KMS-11 (cell line): ENCODE measurements at regions not wholly inside any gene's neighbourhood (a gene's known extent, or its start where the extent isn't known, plus 50 kb on each side); places are given as distances from the start of the nearest gene placed in this dataset.

ENCODE experiments used
- H2AFZ ChIP-seq: fragments of 200-600 bp; sonication (generic); 2 replicates; pipeline ENCODE4 v1.6.1; 2016; ENCODE audit warnings: antibody characterized with exemption, mixed run types, low read depth
- H3K27ac ChIP-seq: fragments of 200-600 bp; sonication (generic); 2 replicates; pipeline ENCODE4 v1.6.1; 2016; ENCODE audit warnings: mild to moderate bottlenecking, mixed run types
- H3K27me3 ChIP-seq: fragments of 200-600 bp; sonication (generic); 2 replicates; pipeline ENCODE4 v1.6.1; 2017; ENCODE audit warnings: mild to moderate bottlenecking, low read depth, mixed run types, moderate library complexity; ENCODE audit not compliant: insufficient read depth
- H3K36me3 ChIP-seq: fragments of 200-600 bp; sonication (generic); 2 replicates; pipeline ENCODE4 v1.6.1; 2017; ENCODE audit warnings: mild to moderate bottlenecking, mixed run types; ENCODE audit not compliant: insufficient read depth
- H3K4me1 ChIP-seq: fragments of 200-600 bp; sonication (generic); 2 replicates; pipeline ENCODE4 v1.6.1; 2016; ENCODE audit warnings: mild to moderate bottlenecking, low read depth, mixed run types; ENCODE audit not compliant: poor library complexity, severe bottlenecking
- H3K4me2 ChIP-seq: fragments of 200-600 bp; sonication (generic); 2 replicates; pipeline ENCODE4 v1.7.0; 2016; ENCODE audit warnings: mild to moderate bottlenecking, mixed run types
- H3K4me3 ChIP-seq: fragments of 200-600 bp; sonication (generic); IDR thresholded peaks from 2 replicates; pipeline ENCODE4 v1.6.1; 2017; ENCODE audit warnings: low read depth, low read length, mixed read lengths; ENCODE audit not compliant: insufficient read depth
- H3K79me2 ChIP-seq: fragments of 200-600 bp; sonication (generic); 2 replicates; pipeline ENCODE4 v1.6.1; 2016; ENCODE audit warnings: low read depth, mixed run types; ENCODE audit not compliant: insufficient read depth
- H3K9ac ChIP-seq: fragments of 200-600 bp; sonication (generic); 2 replicates; pipeline ENCODE4 v1.6.1; 2016; ENCODE audit warnings: mild to moderate bottlenecking, mixed run types
- H4K20me1 ChIP-seq: fragments of 200-600 bp; sonication (generic); 2 replicates; pipeline ENCODE4 v1.6.1; 2016; ENCODE audit warnings: mild to moderate bottlenecking, mixed run types; ENCODE audit not compliant: insufficient read depth
- TF ChIP-seq, protein P1 (sequence below): fragments of 200-600 bp; sonication (generic); conservative IDR thresholded peaks from 2 replicates; pipeline ENCODE4 v1.6.1; 2017; ENCODE audit warnings: low read depth, mild to moderate bottlenecking, antibody characterized with exemption, low read length, moderate library complexity, mixed read lengths

DNA sequence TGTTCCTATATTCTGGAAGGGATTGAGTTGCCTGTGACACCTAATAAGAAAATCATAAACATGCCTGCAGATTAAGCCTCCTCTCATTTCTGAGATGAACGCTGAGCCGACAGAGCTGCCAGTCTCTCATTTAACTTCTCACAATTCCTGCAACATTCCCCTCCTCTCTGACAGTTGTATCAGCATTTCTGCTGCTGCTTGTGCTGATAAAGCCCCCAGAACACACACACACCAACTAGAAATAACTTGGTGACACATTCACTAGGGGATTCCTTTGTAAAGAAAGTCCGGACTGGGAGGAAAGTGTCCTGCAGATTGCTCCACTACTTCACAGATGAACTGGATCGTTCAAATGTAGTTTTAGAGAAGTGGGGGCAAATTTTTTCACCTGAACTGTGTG is 437.3 kb downstream of the PLA2G4A start:
- no peaks in the 10 kb centered on the region for H3K36me3 ChIP-seq
- H3K4me1 ChIP-seq = peaks cover 6% of the 10 kb centered on the region
- no peak overlapping the region for H3K4me2 ChIP-seq
- no peaks in the 10 kb centered on the region for H3K27me3 ChIP-seq
- no peaks in the 10 kb centered on the region for H4K20me1 ChIP-seq
- H3K79me2 ChIP-seq = no peaks in the 10 kb centered on the region
- no peak overlapping the region for H2AFZ ChIP-seq
- TF ChIP-seq, protein P1, sequence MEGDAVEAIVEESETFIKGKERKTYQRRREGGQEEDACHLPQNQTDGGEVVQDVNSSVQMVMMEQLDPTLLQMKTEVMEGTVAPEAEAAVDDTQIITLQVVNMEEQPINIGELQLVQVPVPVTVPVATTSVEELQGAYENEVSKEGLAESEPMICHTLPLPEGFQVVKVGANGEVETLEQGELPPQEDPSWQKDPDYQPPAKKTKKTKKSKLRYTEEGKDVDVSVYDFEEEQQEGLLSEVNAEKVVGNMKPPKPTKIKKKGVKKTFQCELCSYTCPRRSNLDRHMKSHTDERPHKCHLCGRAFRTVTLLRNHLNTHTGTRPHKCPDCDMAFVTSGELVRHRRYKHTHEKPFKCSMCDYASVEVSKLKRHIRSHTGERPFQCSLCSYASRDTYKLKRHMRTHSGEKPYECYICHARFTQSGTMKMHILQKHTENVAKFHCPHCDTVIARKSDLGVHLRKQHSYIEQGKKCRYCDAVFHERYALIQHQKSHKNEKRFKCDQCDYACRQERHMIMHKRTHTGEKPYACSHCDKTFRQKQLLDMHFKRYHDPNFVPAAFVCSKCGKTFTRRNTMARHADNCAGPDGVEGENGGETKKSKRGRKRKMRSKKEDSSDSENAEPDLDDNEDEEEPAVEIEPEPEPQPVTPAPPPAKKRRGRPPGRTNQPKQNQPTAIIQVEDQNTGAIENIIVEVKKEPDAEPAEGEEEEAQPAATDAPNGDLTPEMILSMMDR = no peak
- H3K9ac ChIP-seq = no peak overlapping the region
- no peak overlapping the region for H3K27ac ChIP-seq
- no peak overlapping the region for H3K4me3 ChIP-seq

DNA sequence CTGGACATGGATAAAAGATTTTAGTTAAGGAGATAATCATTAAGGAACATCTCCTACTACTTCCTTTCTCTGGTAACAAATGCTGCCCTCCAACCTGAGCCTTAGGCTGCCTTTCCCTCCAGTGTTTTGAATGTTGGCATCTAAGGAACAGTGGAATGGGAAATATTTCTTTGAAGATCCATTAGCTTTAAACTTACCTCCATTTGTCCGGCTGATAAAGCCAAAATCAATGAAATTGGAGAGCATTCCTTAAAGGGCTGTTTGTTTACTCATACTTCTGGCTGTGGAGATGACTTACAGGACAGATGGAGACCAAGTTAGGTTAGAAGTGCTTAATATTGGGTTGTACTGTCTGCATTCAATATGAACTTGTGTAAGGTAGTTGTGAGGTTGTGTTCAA is 439.1 kb downstream of the PLA2G4A start:
- H3K27me3 ChIP-seq = no peaks in the 10 kb centered on the region
- no peak overlapping the region for H2AFZ ChIP-seq
- H3K4me1 ChIP-seq = peaks cover 9% of the 10 kb centered on the region
- no peaks in the 10 kb centered on the region for H3K36me3 ChIP-seq
- no peaks in the 10 kb centered on the region for H3K79me2 ChIP-seq
- H3K9ac ChIP-seq = no peak overlapping the region
- H3K27ac ChIP-seq = no peak overlapping the region
- H3K4me2 ChIP-seq = no peak overlapping the region
- H4K20me1 ChIP-seq = no peaks in the 10 kb centered on the region
- H3K4me3 ChIP-seq = no peak overlapping the region
- TF ChIP-seq, protein P1 = no peak

DNA sequence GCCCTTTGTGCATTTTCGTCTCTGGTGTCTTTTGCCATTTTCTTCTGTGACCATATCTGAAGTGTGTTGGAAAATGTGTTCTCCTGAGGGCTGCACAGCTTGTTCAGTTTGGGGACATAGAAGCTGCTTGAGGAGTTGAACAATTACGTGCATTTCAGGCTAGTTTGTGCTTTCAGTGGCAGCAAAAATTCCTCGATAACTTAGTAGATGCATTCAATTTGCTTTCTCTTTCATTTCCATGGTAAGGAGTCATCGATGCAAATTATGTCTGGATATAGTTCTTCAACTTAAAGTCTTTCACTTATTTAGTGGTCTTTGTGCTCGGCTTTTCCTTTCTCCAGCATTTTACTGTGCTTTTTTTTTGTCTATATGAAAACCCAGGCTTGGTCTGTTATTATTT is 441.5 kb downstream of the PLA2G4A start:
- peak overlapping the region; percentile 22; the same call in 1 of the 2 replicates for H3K4me2 ChIP-seq
- H3K27ac ChIP-seq = no peak overlapping the region
- peak overlapping the region; percentile 13; the same call in 1 of the 2 replicates for H3K9ac ChIP-seq
- H3K4me3 ChIP-seq = peak overlapping the region; percentile 19
- H3K27me3 ChIP-seq = no peaks in the 10 kb centered on the region
- TF ChIP-seq, protein P1 = no peak
- H2AFZ ChIP-seq = peak overlapping the region; percentile 15; the same call in 1 of the 2 replicates
- peaks cover 9% of the 10 kb centered on the region for H3K4me1 ChIP-seq
- H3K79me2 ChIP-seq = no peaks in the 10 kb centered on the region
- H4K20me1 ChIP-seq = no peaks in the 10 kb centered on the region
- no peaks in the 10 kb centered on the region for H3K36me3 ChIP-seq

DNA sequence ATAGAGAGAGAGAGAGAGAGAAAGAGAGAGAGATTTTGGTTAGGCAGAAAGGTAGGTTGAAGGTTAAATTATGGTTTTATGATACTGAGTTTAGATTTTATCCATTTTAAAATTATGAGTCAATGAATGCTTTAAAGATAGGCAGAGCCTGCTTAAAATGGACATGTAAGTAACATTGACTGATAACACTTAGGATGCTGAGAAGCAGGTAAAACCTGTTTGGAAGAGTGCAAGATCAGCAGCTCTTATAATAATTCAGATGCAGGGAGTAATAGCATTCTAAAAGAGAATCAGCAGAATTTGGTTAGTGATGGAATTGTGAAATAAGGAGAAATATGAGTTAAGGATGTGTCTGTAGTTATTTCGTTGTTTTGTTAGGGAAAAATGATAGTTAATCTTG is 446.6 kb downstream of the PLA2G4A start:
- Histone ChIP-seq H2AFZ (no peak overlapping the region), H3K27ac (no peak overlapping the region), H4K20me1 (no peaks in the 10 kb centered on the region), H3K27me3 (no peaks in the 10 kb centered on the region), H3K4me3 (no peak overlapping the region), H3K4me1 (peaks cover 9% of the 10 kb centered on the region), H3K4me2 (no peak overlapping the region), H3K79me2 (no peaks in the 10 kb centered on the region), H3K36me3 (no peaks in the 10 kb centered on the region), H3K9ac (no peak overlapping the region)
- TF ChIP-seq, protein P1 = no peak
